Activated naive CD4-positive, alpha-beta T cell treated with anti-CD3 and anti-CD28 coated beads for 36 hours (primary cell): ENCODE measurements at regions not wholly inside any gene's neighbourhood (a gene's known extent, or its start where the extent isn't known, plus 50 kb on each side); places are given as distances from the start of the nearest gene placed in this dataset.

Experiments
- CTCF ChIA-PET: fragments of 350-600 bp; sonication (Branson Sonifier 250); formaldehyde crosslinking; loops from one replicate; lab custom pipeline; 2021; ENCODE audit warnings: antibody characterized with exemption; lab: Charles Lee
- DNase-seq: peaks from one replicate; pipeline ENCODE4 v3.0.0-alpha.2; 2020
- H3K27ac Mint-ChIP-seq: one replicate; pipeline ENCODE4 v1.8.0; 2021; ENCODE audit warnings: mild to moderate bottlenecking, mixed read lengths
- H3K27me3 Mint-ChIP-seq: one replicate; pipeline ENCODE4 v1.8.0; 2021; ENCODE audit warnings: low read depth, mixed read lengths
- H3K36me3 Mint-ChIP-seq: one replicate; pipeline ENCODE4 v1.8.0; 2021; ENCODE audit warnings: low read depth, mixed read lengths
- H3K4me1 Mint-ChIP-seq: one replicate; pipeline ENCODE4 v1.8.0; 2021; ENCODE audit warnings: low read depth, mixed read lengths
- H3K4me3 Mint-ChIP-seq: one replicate; pipeline ENCODE4 v1.8.0; 2021; ENCODE audit warnings: mild to moderate bottlenecking, moderate library complexity, mixed read lengths
- H3K9me3 Mint-ChIP-seq: one replicate; pipeline ENCODE4 v1.8.0; 2021; ENCODE audit warnings: mixed read lengths
- intact Hi-C: fragments of 100-400 bp; cut with micrococcal nuclease; formaldehyde crosslinking; loops from one replicate; pipeline ENCODE4 v1.15.1; 2023

- peaks cover 14% of the 10 kb centered on the region for H3K9me3 Mint-ChIP-seq
- DNase-seq, result no peak
- H3K27me3 Mint-ChIP-seq, result no peaks in the 10 kb centered on the region
- no peaks in the 10 kb centered on the region for H3K4me1 Mint-ChIP-seq
- no peaks in the 10 kb centered on the region for H3K36me3 Mint-ChIP-seq
- intact Hi-C loops, result no loop called here
- H3K27ac Mint-ChIP-seq, result no peak overlapping the region
- no peak overlapping the region for H3K4me3 Mint-ChIP-seq
- CTCF ChIA-PET, result no interaction called here
Measured at GRCh38 chr9:90741036-90741435, 60.6 kb upstream of the SYK start.

- no peak for DNase-seq
- Mint-ChIP-seq H3K27me3 (no peaks in the 10 kb centered on the region), H3K4me1 (no peaks in the 10 kb centered on the region), H3K9me3 (peaks cover 14% of the 10 kb centered on the region), H3K36me3 (no peaks in the 10 kb centered on the region), H3K27ac (no peak overlapping the region), H3K4me3 (no peak overlapping the region)
- CTCF ChIA-PET, result interaction anchor here (0.6 kb wide), 1 partner anchor 864 kb away, joined by 3 read pairs; no protein-coding TSS in a partner anchor
- intact Hi-C loops, result no loop called here
Measured at GRCh38 chr9:90737742-90738141, 63.9 kb upstream of the SYK start.

GRCh38 chr9:90735952-90736351, 65.7 kb upstream of the SYK start:
- Mint-ChIP-seq H3K4me1 (no peaks in the 10 kb centered on the region), H3K4me3 (no peak overlapping the region), H3K27me3 (peaks cover 8% of the 10 kb centered on the region), H3K27ac (no peak overlapping the region), H3K9me3 (peaks cover 14% of the 10 kb centered on the region), H3K36me3 (no peaks in the 10 kb centered on the region)
- no peak for DNase-seq
- intact Hi-C loops, result no loop called here
- CTCF ChIA-PET, result no interaction called here

- no peak overlapping the region for H3K27ac Mint-ChIP-seq
- peaks cover 9% of the 10 kb centered on the region for H3K9me3 Mint-ChIP-seq
- no peak for DNase-seq
- intact Hi-C loops, result no loop called here
- no peaks in the 10 kb centered on the region for H3K36me3 Mint-ChIP-seq
- CTCF ChIA-PET, result interaction anchor here (0.8 kb wide), 1 partner anchor 556 kb away, joined by 3 read pairs; no protein-coding TSS in a partner anchor
- no peaks in the 10 kb centered on the region for H3K4me1 Mint-ChIP-seq
- no peak overlapping the region for H3K4me3 Mint-ChIP-seq
- peaks cover 16% of the 10 kb centered on the region for H3K27me3 Mint-ChIP-seq
Measured at GRCh38 chr9:90734631-90735030, 67.0 kb upstream of the SYK start.

- no peaks in the 10 kb centered on the region for H3K4me1 Mint-ChIP-seq
- no peak for DNase-seq
- no peak overlapping the region for H3K27ac Mint-ChIP-seq
- no peak overlapping the region for H3K4me3 Mint-ChIP-seq
- H3K36me3 Mint-ChIP-seq, result no peaks in the 10 kb centered on the region
- no peaks in the 10 kb centered on the region for H3K9me3 Mint-ChIP-seq
- peaks cover 16% of the 10 kb centered on the region for H3K27me3 Mint-ChIP-seq
- intact Hi-C loops, result no loop called here
- CTCF ChIA-PET, result interaction anchor here (1.2 kb wide), 1 partner anchor 192 kb away, joined by 3 read pairs; no protein-coding TSS in a partner anchor
Measured at GRCh38 chr9:90729351-90729750, 72.3 kb upstream of the SYK start.

- Mint-ChIP-seq H3K4me3 (no peak overlapping the region), H3K27me3 (peaks cover 18% of the 10 kb centered on the region), H3K9me3 (no peaks in the 10 kb centered on the region), H3K36me3 (no peaks in the 10 kb centered on the region), H3K27ac (no peak overlapping the region), H3K4me1 (no peaks in the 10 kb centered on the region)
- CTCF ChIA-PET, result no interaction called here
- DNase-seq, result no peak
- intact Hi-C loops, result no loop called here
Measured at GRCh38 chr9:90727488-90727887, 74.1 kb upstream of the SYK start.

- DNase-seq, result no peak
- Mint-ChIP-seq H3K4me3 (no peak overlapping the region), H3K36me3 (no peaks in the 10 kb centered on the region), H3K4me1 (no peaks in the 10 kb centered on the region), H3K27ac (no peak overlapping the region), H3K27me3 (peaks cover 10% of the 10 kb centered on the region), H3K9me3 (no peaks in the 10 kb centered on the region)
- intact Hi-C loops, result no loop called here
- CTCF ChIA-PET, result no interaction called here
Measured at GRCh38 chr9:90726215-90726614, 75.4 kb upstream of the SYK start.

- intact Hi-C loops, result no loop called here
- no peak overlapping the region for H3K4me3 Mint-ChIP-seq
- no peaks in the 10 kb centered on the region for H3K4me1 Mint-ChIP-seq
- no peak overlapping the region for H3K27ac Mint-ChIP-seq
- CTCF ChIA-PET, result no interaction called here
- DNase-seq, result no peak
- no peaks in the 10 kb centered on the region for H3K36me3 Mint-ChIP-seq
- peaks cover 4% of the 10 kb centered on the region for H3K27me3 Mint-ChIP-seq
- no peaks in the 10 kb centered on the region for H3K9me3 Mint-ChIP-seq
Measured at GRCh38 chr9:90724880-90725279, 76.7 kb upstream of the SYK start.

- intact Hi-C loops, result no loop called here
Measured at GRCh38 chr9:90724112-90724511, 77.5 kb upstream of the SYK start.

GRCh38 chr9:90722071-90722470, 79.4 kb upstream of the DIRAS2 start:
- Mint-ChIP-seq H3K36me3 (no peaks in the 10 kb centered on the region), H3K27ac (no peak overlapping the region), H3K4me1 (no peaks in the 10 kb centered on the region), H3K4me3 (no peak overlapping the region), H3K27me3 (peaks cover 12% of the 10 kb centered on the region), H3K9me3 (no peaks in the 10 kb centered on the region)
- CTCF ChIA-PET, result no interaction called here
- intact Hi-C loops, result no loop called here
- DNase-seq, result no peak

More at GRCh38 chr9:90724112-90724511, 77.5 kb upstream of the SYK start:
- Mint-ChIP-seq H3K9me3 (no peaks in the 10 kb centered on the region), H3K27ac (no peak overlapping the region), H3K27me3 (peaks cover 7% of the 10 kb centered on the region), H3K4me1 (no peaks in the 10 kb centered on the region), H3K4me3 (no peak overlapping the region), H3K36me3 (no peaks in the 10 kb centered on the region)
- DNase-seq, result no peak
- CTCF ChIA-PET, result no interaction called here

- CTCF ChIA-PET, result no interaction called here
- H3K27me3 Mint-ChIP-seq, result peaks cover 12% of the 10 kb centered on the region
- intact Hi-C loops, result no loop called here
Measured at GRCh38 chr9:90720621-90721265, 78.1 kb upstream of the DIRAS2 start.

GRCh38 chr9:90706230-90706629, 63.6 kb upstream of the DIRAS2 start:
- CTCF ChIA-PET, result no interaction called here
- Mint-ChIP-seq H3K27ac (no peak overlapping the region), H3K27me3 (peaks cover 15% of the 10 kb centered on the region), H3K9me3 (no peaks in the 10 kb centered on the region), H3K36me3 (no peaks in the 10 kb centered on the region), H3K4me1 (no peaks in the 10 kb centered on the region), H3K4me3 (no peak overlapping the region)
- DNase-seq, result no peak
- intact Hi-C loops, result no loop called here

More at GRCh38 chr9:90720621-90721265, 78.1 kb upstream of the DIRAS2 start:
- Mint-ChIP-seq H3K4me1 (no peaks in the 10 kb centered on the region), H3K9me3 (no peaks in the 10 kb centered on the region), H3K4me3 (no peak overlapping the region), H3K27ac (no peak overlapping the region), H3K36me3 (no peaks in the 10 kb centered on the region)
- DNase-seq, result no peak

GRCh38 chr9:90702441-90702955, 59.9 kb upstream of the DIRAS2 start:
- Mint-ChIP-seq H3K27ac (no peak overlapping the region), H3K27me3 (peaks cover 17% of the 10 kb centered on the region), H3K36me3 (no peaks in the 10 kb centered on the region), H3K4me3 (no peak overlapping the region), H3K4me1 (no peaks in the 10 kb centered on the region), H3K9me3 (no peaks in the 10 kb centered on the region)
- intact Hi-C loops, result no loop called here
- CTCF ChIA-PET, result interaction anchor here (0.5 kb wide), 1 partner anchor 31 kb away, joined by 3 read pairs; no protein-coding TSS in a partner anchor
- DNase-seq, result no peak
